ENCODE measurements at regions not wholly inside any gene's neighbourhood (a gene's known extent, or its start where the extent isn't known, plus 50 kb on each side); places are given as distances from the start of the nearest gene placed in this dataset.

GRCh38 chr16:17633181-17633951, 162.6 kb upstream of the XYLT1 start:
- TF ChIP-seq, protein P1, sequence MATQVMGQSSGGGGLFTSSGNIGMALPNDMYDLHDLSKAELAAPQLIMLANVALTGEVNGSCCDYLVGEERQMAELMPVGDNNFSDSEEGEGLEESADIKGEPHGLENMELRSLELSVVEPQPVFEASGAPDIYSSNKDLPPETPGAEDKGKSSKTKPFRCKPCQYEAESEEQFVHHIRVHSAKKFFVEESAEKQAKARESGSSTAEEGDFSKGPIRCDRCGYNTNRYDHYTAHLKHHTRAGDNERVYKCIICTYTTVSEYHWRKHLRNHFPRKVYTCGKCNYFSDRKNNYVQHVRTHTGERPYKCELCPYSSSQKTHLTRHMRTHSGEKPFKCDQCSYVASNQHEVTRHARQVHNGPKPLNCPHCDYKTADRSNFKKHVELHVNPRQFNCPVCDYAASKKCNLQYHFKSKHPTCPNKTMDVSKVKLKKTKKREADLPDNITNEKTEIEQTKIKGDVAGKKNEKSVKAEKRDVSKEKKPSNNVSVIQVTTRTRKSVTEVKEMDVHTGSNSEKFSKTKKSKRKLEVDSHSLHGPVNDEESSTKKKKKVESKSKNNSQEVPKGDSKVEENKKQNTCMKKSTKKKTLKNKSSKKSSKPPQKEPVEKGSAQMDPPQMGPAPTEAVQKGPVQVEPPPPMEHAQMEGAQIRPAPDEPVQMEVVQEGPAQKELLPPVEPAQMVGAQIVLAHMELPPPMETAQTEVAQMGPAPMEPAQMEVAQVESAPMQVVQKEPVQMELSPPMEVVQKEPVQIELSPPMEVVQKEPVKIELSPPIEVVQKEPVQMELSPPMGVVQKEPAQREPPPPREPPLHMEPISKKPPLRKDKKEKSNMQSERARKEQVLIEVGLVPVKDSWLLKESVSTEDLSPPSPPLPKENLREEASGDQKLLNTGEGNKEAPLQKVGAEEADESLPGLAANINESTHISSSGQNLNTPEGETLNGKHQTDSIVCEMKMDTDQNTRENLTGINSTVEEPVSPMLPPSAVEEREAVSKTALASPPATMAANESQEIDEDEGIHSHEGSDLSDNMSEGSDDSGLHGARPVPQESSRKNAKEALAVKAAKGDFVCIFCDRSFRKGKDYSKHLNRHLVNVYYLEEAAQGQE (IDR thresholded peaks at IDR 0.05; ENCODE audit: low read depth): no peak
- TF ChIP-seq RAD21 (IDR thresholded peaks at IDR 0.05; ENCODE audit: low read depth) (no peak), CEBPB (IDR thresholded peaks at IDR 0.05) (no peak), YY1 (IDR thresholded peaks at IDR 0.05; ENCODE audit: low read depth) (no peak)

Data from Ishikawa (cell line).